ENCODE measurements at regions not wholly inside any gene's neighbourhood (a gene's known extent, or its start where the extent isn't known, plus 50 kb on each side); places are given as distances from the start of the nearest gene placed in this dataset.

DNA sequence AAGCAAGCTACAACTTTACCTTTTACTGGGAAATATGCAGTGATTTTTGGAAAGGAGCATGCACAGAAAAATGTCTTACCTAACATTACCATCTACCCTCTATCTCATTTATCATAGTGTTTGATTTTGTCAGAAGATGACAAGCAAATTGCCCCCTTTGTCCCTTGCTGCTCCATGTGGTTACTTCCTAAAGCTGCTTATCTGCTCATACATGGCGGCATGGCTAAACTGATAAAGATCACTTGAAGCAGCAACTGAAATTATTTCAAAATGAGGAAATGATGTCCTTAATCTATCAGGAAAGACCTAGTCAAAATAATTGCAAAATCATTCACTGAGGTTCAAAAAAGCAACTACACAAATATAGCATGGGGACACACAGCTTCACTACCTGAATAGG is 1198.5 kb upstream of the SORCS1 start:
- Histone ChIP-seq H3K79me2 (ENCODE audit: insufficient read depth, low read length) (no peaks in the 10 kb centered on the region), H2BK12ac (ENCODE audit: insufficient read length, low read depth, low read length) (no peak overlapping the region), H3K27ac (ENCODE audit: insufficient read length, low read depth, low read length) (no peak overlapping the region), H4K91ac (ENCODE audit: insufficient read length, low read depth, low read length) (no peak overlapping the region), H4K20me1 (ENCODE audit: control insufficient read depth, insufficient read depth, insufficient read length) (no peaks in the 10 kb centered on the region), H2AFZ (ENCODE audit: low read length) (no peak overlapping the region), H3K23me2 (ENCODE audit: insufficient read length, low read depth, low read length, poor library complexity, severe bottlenecking) (no peaks in the 10 kb centered on the region), H3K4ac (ENCODE audit: low read depth, low read length) (no peak overlapping the region), H3K14ac (ENCODE audit: insufficient read depth, low read length) (no peak overlapping the region), H3K4me1 (ENCODE audit: insufficient read depth, low read length) (no peaks in the 10 kb centered on the region), H2BK5ac (ENCODE audit: insufficient read length, low read length) (no peak overlapping the region), H3K79me1 (ENCODE audit: insufficient read depth, low read depth, low read length, poor library complexity, severe bottlenecking) (no peaks in the 10 kb centered on the region), H2BK120ac (ENCODE audit: low read depth, low read length, poor library complexity, severe bottlenecking) (no peak overlapping the region), H4K8ac (replicated peaks; ENCODE audit: insufficient read length, low read depth, low read length) (no peak overlapping the region), H3K23ac (ENCODE audit: insufficient read length, low read depth, low read length) (no peak overlapping the region), H2BK20ac (ENCODE audit: low read depth, low read length, poor library complexity, severe bottlenecking) (no peak overlapping the region), H4K5ac (ENCODE audit: insufficient read length, low read depth, low read length) (no peak overlapping the region), H2BK15ac (ENCODE audit: low read depth, low read length) (no peak overlapping the region), H3K56ac (ENCODE audit: insufficient read length, low read depth, low read length) (no peak overlapping the region), H3K27me3 (ENCODE audit: insufficient read depth, low read length) (no peaks in the 10 kb centered on the region), H3K9me3 (ENCODE audit: control insufficient read depth, low read depth, low read length) (no peaks in the 10 kb centered on the region), H3K4me2 (ENCODE audit: insufficient read depth, insufficient read length, low read length) (no peak overlapping the region), H3T11ph (ENCODE audit: low read length) (no peak overlapping the region), H3K18ac (ENCODE audit: insufficient read length, low read depth, low read length) (no peak overlapping the region), H3K9ac (ENCODE audit: extremely low read depth, insufficient read length, low read length) (no peak overlapping the region), H2AK5ac (ENCODE audit: insufficient read length, low read length) (no peak overlapping the region)
- Mint-ChIP-seq H3K4me3 (no peak overlapping the region), H3K27me3 (ENCODE audit: low read depth) (no peaks in the 10 kb centered on the region), H3K9me3 (no peaks in the 10 kb centered on the region), H3K27ac (no peak overlapping the region), H3K4me1 (no peaks in the 10 kb centered on the region), H3K36me3 (ENCODE audit: insufficient read depth in 1 of 3, low read depth in 3 of 3) (no peaks in the 10 kb centered on the region)
- TF ChIP-seq, protein P1, sequence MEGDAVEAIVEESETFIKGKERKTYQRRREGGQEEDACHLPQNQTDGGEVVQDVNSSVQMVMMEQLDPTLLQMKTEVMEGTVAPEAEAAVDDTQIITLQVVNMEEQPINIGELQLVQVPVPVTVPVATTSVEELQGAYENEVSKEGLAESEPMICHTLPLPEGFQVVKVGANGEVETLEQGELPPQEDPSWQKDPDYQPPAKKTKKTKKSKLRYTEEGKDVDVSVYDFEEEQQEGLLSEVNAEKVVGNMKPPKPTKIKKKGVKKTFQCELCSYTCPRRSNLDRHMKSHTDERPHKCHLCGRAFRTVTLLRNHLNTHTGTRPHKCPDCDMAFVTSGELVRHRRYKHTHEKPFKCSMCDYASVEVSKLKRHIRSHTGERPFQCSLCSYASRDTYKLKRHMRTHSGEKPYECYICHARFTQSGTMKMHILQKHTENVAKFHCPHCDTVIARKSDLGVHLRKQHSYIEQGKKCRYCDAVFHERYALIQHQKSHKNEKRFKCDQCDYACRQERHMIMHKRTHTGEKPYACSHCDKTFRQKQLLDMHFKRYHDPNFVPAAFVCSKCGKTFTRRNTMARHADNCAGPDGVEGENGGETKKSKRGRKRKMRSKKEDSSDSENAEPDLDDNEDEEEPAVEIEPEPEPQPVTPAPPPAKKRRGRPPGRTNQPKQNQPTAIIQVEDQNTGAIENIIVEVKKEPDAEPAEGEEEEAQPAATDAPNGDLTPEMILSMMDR (conservative IDR thresholded peaks at IDR 0.05), result no peak
- WGBS (ENCODE audit: extremely low coverage, insufficient read length, low lambda C conversion rate), result no CpG with 5 or more reads among the region's 1 CpG
- DNase-seq, result no peak

All from H9 (cell line).